HEK293T (cell line): ENCODE measurements at regions not wholly inside any gene's neighbourhood (a gene's known extent, or its start where the extent isn't known, plus 50 kb on each side); places are given as distances from the start of the nearest gene placed in this dataset.
"Not testable (repeated sequence)": the region's sequence is repeated elsewhere in the genome, so short reads cannot be mapped to it uniquely, and the experiment has no call there.

Experiments used
- CTCF ChIA-PET: fragments of 350-600 bp; formaldehyde crosslinking; extraction: SDS; loops from one replicate; lab custom pipeline; 2021; ENCODE audit warnings: antibody characterized with exemption, inconsistent platforms; lab: Yijun Ruan, JAX
- POLR2A ChIA-PET: fragments of 350-600 bp; formaldehyde crosslinking; extraction: SDS; loops from one replicate; lab custom pipeline; 2020; ENCODE audit warnings: antibody characterized with exemption, inconsistent platforms; lab: Yijun Ruan, JAX
- DNase-seq: peaks from one replicate; pipeline ENCODE4 v3.0.0; 2012; ENCODE audit warnings: mixed read lengths; ENCODE audit errors: extremely low spot score
- ARNT ChIP-seq: fragments of 450-650 bp; IDR thresholded peaks from 2 replicates; pipeline ENCODE4 v1.6.1; 2017; ENCODE audit warnings: mild to moderate bottlenecking
- BHLHE40 ChIP-seq: fragments of 450-650 bp; IDR thresholded peaks from 2 replicates; pipeline ENCODE4 v1.6.1; 2016; ENCODE audit warnings: mild to moderate bottlenecking, moderate library complexity, borderline replicate concordance
- CTBP1 ChIP-seq: fragments of 450-650 bp; IDR thresholded peaks from 2 replicates; pipeline ENCODE4 v1.6.1; 2016; ENCODE audit warnings: borderline replicate concordance
- ELF4 ChIP-seq: fragments of 450-650 bp; IDR thresholded peaks from 2 replicates; pipeline ENCODE4 v1.6.1; 2017; ENCODE audit warnings: antibody characterized with exemption
- FOXA1 ChIP-seq: fragments of 450-650 bp; IDR thresholded peaks from 2 replicates; pipeline ENCODE4 v1.6.1; 2016; ENCODE audit warnings: mild to moderate bottlenecking
- FOXK2 ChIP-seq: fragments of 450-650 bp; IDR thresholded peaks from 2 replicates; pipeline ENCODE4 v1.6.1; 2016; ENCODE audit warnings: mild to moderate bottlenecking
- FOXM1 ChIP-seq: fragments of 450-650 bp; IDR thresholded peaks from 2 replicates; pipeline ENCODE4 v1.6.1; 2017; ENCODE audit warnings: mild to moderate bottlenecking, borderline replicate concordance
- HDGF ChIP-seq: fragments of 450-650 bp; IDR thresholded peaks from 2 replicates; pipeline ENCODE4 v1.6.1; 2017; ENCODE audit warnings: antibody characterized with exemption, borderline replicate concordance
- L3MBTL2 ChIP-seq: fragments of 450-650 bp; conservative IDR thresholded peaks from 2 replicates; pipeline ENCODE4 v1.6.1; 2016; ENCODE audit warnings: mild to moderate bottlenecking
- LEF1 ChIP-seq: fragments of 450-650 bp; IDR thresholded peaks from 2 replicates; pipeline ENCODE4 v1.6.1; 2017; ENCODE audit warnings: mild to moderate bottlenecking, borderline replicate concordance
- NFRKB ChIP-seq: fragments of 450-650 bp; IDR thresholded peaks from 2 replicates; pipeline ENCODE4 v1.6.1; 2016; ENCODE audit warnings: mild to moderate bottlenecking, moderate library complexity
- PKNOX1 ChIP-seq: fragments of 450-650 bp; IDR thresholded peaks from 2 replicates; pipeline ENCODE4 v1.6.1; 2016
- SP1 ChIP-seq: fragments of 450-650 bp; IDR thresholded peaks from 2 replicates; pipeline ENCODE4 v1.6.1; 2017
- SUZ12 ChIP-seq: fragments of 450-650 bp; IDR thresholded peaks from 2 replicates; pipeline ENCODE4 v1.6.1; 2016; ENCODE audit warnings: mild to moderate bottlenecking
- TARDBP ChIP-seq: fragments of 450-650 bp; IDR thresholded peaks from 2 replicates; pipeline ENCODE4 v1.6.1; 2016
- ZNF384 ChIP-seq: fragments of 450-650 bp; IDR thresholded peaks from 2 replicates; pipeline ENCODE4 v1.6.1; 2016

GRCh38 chr10:57621466-57621865, 646.2 kb downstream of the IPMK start:
- TF ChIP-seq NFRKB, result no peak
- TF ChIP-seq SUZ12, result no peak
- TF ChIP-seq TARDBP, result no peak
- no peak for TF ChIP-seq HDGF
- TF ChIP-seq FOXM1, result no peak
- no peak for TF ChIP-seq ZNF384
- TF ChIP-seq ELF4, result no peak
- TF ChIP-seq FOXA1, result no peak
- TF ChIP-seq ARNT, result no peak
- TF ChIP-seq FOXK2, result no peak
- no peak for TF ChIP-seq L3MBTL2
- ChIA-PET CTCF (no interaction called here), POLR2A (no interaction called here)
- DNase-seq, result no peak

- CTCF ChIA-PET, result interaction anchor here (0.6 kb wide), 1 partner anchor 749 kb away, joined by 3 read pairs; no protein-coding TSS in a partner anchor
- TF ChIP-seq SUZ12, result no peak
- TF ChIP-seq L3MBTL2, result no peak
- no peak for TF ChIP-seq FOXM1
- no peak for TF ChIP-seq HDGF
- no peak for TF ChIP-seq PKNOX1
- TF ChIP-seq NFRKB, result no peak
- DNase-seq, result no peak
- POLR2A ChIA-PET, result no interaction called here
Observed at GRCh38 chr10:57605948-57606485, 661.7 kb downstream of the IPMK start.

- ChIA-PET CTCF (no interaction called here), POLR2A (no interaction called here)
- DNase-seq, result no peak
- TF ChIP-seq HDGF, result no peak
- no peak for TF ChIP-seq BHLHE40
- TF ChIP-seq NFRKB, result no peak
- no peak for TF ChIP-seq L3MBTL2
- TF ChIP-seq PKNOX1, result no peak
- no peak for TF ChIP-seq ARNT
- TF ChIP-seq SUZ12, result no peak
- TF ChIP-seq FOXK2, result no peak
Observed at GRCh38 chr10:57599440-57599839, 668.3 kb downstream of the IPMK start.

DNA sequence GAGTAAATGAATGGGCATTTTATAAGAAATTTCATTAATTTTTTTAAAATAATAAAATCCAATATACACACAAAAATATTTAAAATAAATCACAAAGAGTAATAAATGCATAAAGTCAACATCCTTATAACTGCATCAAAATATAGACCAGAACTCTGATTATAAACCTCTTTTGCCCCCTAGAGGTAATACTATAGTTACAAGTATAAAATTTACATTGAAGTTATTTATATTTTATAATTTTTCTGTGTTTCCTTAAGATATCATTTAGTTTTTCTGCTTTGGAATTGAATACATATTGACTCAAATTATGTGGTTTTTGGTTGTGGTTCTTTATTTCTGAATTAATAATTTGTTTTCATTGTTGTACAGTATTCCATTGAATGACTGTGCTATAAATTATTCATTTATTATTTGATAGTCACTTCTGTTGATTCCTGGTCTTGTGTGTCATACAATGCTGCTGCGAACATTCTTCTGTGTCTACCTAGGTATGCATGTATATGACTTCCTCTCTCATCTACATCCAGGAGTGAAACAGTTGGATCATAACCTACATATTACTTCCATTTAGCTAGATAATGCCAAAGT, 673.6 kb downstream of the IPMK start:
- DNase-seq, result no peak
- no peak for TF ChIP-seq NFRKB
- TF ChIP-seq HDGF, result no peak
- TF ChIP-seq FOXM1, result no peak
- TF ChIP-seq FOXK2, result no peak
- no peak for TF ChIP-seq ELF4
- TF ChIP-seq SUZ12, result no peak
- ChIA-PET CTCF (no interaction called here), POLR2A (no interaction called here)

DNA sequence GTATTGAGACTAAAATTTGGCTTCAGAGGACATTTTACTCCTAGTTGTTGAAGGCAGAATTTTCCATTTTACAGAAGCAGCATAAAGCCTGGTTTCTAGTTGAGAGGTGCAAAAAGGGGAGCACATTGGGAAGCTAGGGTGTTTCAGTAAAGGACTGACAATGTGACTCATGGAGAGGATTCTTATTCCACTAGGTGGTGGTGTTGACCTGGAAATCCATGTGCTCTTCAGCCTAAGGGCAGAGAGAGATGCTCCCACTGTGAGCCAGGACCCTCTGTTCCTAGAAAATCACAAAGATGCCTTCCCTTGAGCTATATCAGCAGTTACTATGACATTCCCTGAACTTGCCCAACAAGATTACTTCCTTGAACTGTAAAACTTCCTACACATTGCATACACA, 687.8 kb downstream of the IPMK start:
- DNase-seq, result peak; percentile 14
- POLR2A ChIA-PET, result no interaction called here
- CTCF ChIA-PET, result interaction anchor here (0.6 to 1.3 kb wide), 2 partner anchors 15 to 485 kb away, joined by 3 read pairs; no protein-coding TSS in a partner anchor
- no peak for TF ChIP-seq ARNT

- CTCF ChIA-PET, result no interaction called here
- POLR2A ChIA-PET, result no interaction called here
- no peak for TF ChIP-seq FOXK2
- no peak for TF ChIP-seq ELF4
- TF ChIP-seq ZNF384, result no peak
- TF ChIP-seq SP1, result no peak
- TF ChIP-seq TARDBP, result no peak
- TF ChIP-seq NFRKB, result no peak
- TF ChIP-seq ARNT, result no peak
- no peak for DNase-seq
Observed at GRCh38 chr10:57562211-57562610, 705.5 kb downstream of the IPMK start.

- POLR2A ChIA-PET, CTCF ChIA-PET, DNase-seq: not testable (repeated sequence)
Observed at GRCh38 chr10:57551774-57552173, 715.9 kb downstream of the IPMK start.

GRCh38 chr10:57535306-57535705, 732.4 kb downstream of the IPMK start:
- CTCF ChIA-PET, result no interaction called here
- no peak for TF ChIP-seq BHLHE40
- TF ChIP-seq ELF4, result no peak
- TF ChIP-seq FOXK2, result no peak
- no peak for TF ChIP-seq TARDBP
- no peak for TF ChIP-seq PKNOX1
- no peak for TF ChIP-seq FOXM1
- no peak for TF ChIP-seq LEF1
- no peak for TF ChIP-seq CTBP1

More at GRCh38 chr10:57535306-57535705, 732.4 kb downstream of the IPMK start:
- POLR2A ChIA-PET, result no interaction called here
- DNase-seq, result no peak
